ENCODE measurements at regions not wholly inside any gene's neighbourhood (a gene's known extent, or its start where the extent isn't known, plus 50 kb on each side); places are given as distances from the start of the nearest gene placed in this dataset.

DNA sequence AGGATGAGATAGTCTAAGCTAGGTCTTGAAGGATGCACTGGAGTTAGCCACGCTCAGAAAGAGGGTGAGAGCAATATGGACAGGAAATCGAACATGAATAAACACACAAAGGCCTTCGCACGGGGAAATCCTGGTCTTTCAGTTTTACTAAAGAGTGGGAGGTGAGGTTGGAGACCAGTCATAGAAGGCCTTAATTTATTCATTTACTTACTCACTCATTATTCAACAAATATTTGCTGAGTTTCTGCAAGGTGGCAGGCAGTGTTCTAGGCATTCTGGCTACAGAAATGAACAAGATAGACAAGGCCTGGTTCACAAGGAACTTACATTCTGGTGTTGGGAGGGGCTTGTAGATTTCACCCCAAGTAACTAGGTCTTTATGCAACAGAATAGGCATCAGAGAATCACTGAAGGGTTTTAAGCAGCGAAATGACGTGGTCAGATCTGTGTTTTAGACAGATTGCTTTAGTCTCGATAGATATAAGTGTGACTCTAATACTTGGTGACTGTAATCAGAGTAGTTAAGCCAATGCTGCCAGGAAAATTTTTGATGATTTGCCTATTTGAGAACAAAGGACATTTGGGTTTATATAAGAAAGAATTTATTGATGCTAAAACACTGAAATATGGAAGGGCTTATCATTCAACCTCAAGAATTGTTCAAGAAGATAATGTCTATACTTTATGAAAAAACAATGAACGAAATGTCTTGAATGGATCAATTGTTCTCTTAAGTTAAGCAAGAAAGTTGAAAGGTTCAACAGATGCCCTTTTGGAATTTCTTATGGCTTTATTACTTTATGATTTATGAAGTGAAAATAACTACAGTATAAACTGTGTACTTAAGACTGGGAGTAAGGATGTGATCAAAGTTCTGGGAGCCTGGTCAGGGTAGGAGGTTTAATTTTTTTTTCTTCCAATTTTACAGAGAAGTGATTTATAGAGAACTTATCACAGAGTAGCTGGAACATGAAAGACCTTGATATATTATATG, 184.4 kb upstream of the CASK start:
- intact Hi-C loops (cut with DNase I; ENCODE audit: low total_unique reads), result no loop called here

DNA sequence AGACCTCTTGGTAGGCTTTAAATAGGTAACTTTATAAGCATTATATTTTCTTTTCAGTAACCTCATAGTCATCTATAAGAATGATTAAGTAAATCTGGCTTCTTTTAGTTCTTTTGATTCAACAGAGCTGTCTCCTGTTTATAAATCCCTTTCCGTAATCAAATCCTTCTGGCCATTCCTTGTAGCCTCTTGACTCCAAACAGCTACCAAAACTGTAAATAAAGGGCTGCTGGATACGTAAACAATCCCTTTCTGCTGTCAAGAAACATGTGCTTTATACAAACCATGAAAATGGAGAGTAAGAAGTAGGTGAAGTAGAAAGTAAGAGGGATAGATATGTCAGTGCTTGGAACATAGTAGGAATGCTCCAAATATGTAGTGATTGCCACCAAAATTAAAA, 183.2 kb upstream of the CASK start:
- Histone ChIP-seq H3K27ac (no peak overlapping the region), H3K36me3 (ENCODE audit: low read depth, missing control alignments) (no peaks in the 10 kb centered on the region), H3K27me3 (no peaks in the 10 kb centered on the region), H3K4me1 (no peaks in the 10 kb centered on the region), H3K9me3 (no peaks in the 10 kb centered on the region), H3K4me3 (no peak overlapping the region)
- WGBS, 2 donors, result 89% methylated on average over 2 of the region's 2 CpGs
- DNase-seq, result no peak
- intact Hi-C loops (cut with DNase I; ENCODE audit: low total_unique reads), result no loop called here
- TF ChIP-seq, protein P1, sequence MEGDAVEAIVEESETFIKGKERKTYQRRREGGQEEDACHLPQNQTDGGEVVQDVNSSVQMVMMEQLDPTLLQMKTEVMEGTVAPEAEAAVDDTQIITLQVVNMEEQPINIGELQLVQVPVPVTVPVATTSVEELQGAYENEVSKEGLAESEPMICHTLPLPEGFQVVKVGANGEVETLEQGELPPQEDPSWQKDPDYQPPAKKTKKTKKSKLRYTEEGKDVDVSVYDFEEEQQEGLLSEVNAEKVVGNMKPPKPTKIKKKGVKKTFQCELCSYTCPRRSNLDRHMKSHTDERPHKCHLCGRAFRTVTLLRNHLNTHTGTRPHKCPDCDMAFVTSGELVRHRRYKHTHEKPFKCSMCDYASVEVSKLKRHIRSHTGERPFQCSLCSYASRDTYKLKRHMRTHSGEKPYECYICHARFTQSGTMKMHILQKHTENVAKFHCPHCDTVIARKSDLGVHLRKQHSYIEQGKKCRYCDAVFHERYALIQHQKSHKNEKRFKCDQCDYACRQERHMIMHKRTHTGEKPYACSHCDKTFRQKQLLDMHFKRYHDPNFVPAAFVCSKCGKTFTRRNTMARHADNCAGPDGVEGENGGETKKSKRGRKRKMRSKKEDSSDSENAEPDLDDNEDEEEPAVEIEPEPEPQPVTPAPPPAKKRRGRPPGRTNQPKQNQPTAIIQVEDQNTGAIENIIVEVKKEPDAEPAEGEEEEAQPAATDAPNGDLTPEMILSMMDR (IDR thresholded peaks at IDR 0.05), result no peak
- TF ChIP-seq POLR2A (IDR thresholded peaks at IDR 0.05), result no peak

More for the DNA sequence above, 184.4 kb upstream of the CASK start:
- no peak for TF ChIP-seq POLR2A (IDR thresholded peaks at IDR 0.05)
- TF ChIP-seq, protein P1 (IDR thresholded peaks at IDR 0.05), result no peak
- H3K27me3 ChIP-seq, result no peaks in the 10 kb centered on the region
- no peak overlapping the region for H3K27ac ChIP-seq
- 82 to 83% methylated on average over 8 of the region's 8 CpGs for WGBS, 2 donors
- H3K4me1 ChIP-seq, result no peaks in the 10 kb centered on the region
- H3K9me3 ChIP-seq, result no peaks in the 10 kb centered on the region
- no peaks in the 10 kb centered on the region for H3K36me3 ChIP-seq (ENCODE audit: low read depth, missing control alignments)
- DNase-seq, result no peak
- H3K4me3 ChIP-seq, result no peak overlapping the region

DNA sequence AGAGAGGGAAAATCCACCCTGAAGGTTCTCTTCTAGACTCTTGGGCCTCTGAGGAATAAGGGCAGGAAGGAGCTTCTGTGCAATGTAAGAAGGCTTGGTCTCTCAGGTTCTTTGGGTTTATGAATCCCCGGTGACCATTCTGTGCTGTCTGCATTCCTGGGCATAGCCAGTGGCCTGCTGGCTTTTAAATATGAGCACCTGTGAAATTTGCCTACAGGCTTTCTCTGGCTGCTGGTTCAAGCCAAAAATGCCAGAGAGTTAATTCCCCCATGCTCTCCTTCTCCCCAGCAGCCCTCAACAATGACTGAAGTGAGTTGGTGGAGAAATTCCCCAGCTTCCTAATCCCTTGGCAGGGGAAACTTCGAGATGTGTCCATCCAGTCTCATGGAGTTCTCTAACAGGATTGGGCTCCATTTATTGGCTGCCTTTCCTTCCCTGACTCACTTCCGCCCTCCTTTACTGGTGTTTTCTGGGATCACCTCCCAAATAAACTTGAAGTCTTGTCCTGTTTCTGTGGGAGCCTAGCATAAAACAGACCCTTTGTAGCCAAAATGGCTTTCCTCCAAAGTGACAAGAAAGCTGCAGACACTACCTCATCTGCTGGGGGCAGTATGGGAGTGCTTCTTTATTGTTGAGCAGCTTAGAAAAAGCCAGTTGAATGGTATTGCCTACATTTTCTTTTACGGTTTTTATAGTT, 179.4 kb upstream of the CASK start:
- H3K27ac ChIP-seq, result no peak overlapping the region
- no peak overlapping the region for H3K4me3 ChIP-seq
- no peaks in the 10 kb centered on the region for H3K4me1 ChIP-seq
- 74 to 78% methylated on average over 3 to 4 of the region's 4 CpGs for WGBS, 2 donors
- no peak for DNase-seq
- TF ChIP-seq, protein P1 (IDR thresholded peaks at IDR 0.05), result no peak
- no peak for TF ChIP-seq POLR2A (IDR thresholded peaks at IDR 0.05)
- H3K27me3 ChIP-seq, result no peaks in the 10 kb centered on the region
- H3K9me3 ChIP-seq, result no peaks in the 10 kb centered on the region
- intact Hi-C loops (cut with DNase I; ENCODE audit: low total_unique reads), result no loop called here
- H3K36me3 ChIP-seq (ENCODE audit: low read depth, missing control alignments), result no peaks in the 10 kb centered on the region

DNA sequence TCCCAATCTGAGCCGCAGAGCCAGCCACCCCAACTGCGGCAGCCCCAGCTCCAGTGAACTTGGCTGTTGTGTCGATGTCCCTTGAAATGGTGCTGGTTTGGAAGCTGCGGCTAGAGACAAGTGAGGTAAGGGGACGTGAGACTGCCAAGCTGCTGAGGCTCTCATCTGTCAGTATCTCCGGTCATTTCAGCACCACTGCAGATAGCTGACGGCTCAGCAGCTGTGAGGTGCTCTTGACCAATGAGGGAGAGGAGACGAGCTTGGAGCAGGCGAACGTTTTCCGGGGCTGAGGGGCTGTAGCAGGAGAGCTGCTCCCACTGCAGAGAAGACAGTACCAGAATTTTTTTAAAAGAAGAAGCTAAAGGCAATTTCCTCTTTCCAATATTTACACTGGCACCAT, 175.5 kb upstream of the CASK start:
- H3K27me3 ChIP-seq, result no peaks in the 10 kb centered on the region
- DNase-seq, result no peak
- 13 to 39% methylated on average over 8 to 11 of the region's 11 CpGs for WGBS, 2 donors
- intact Hi-C loops (cut with DNase I; ENCODE audit: low total_unique reads), result no loop called here
- H3K4me1 ChIP-seq, result no peaks in the 10 kb centered on the region
- no peak overlapping the region for H3K4me3 ChIP-seq
- H3K36me3 ChIP-seq (ENCODE audit: low read depth, missing control alignments), result no peaks in the 10 kb centered on the region
- H3K9me3 ChIP-seq, result no peaks in the 10 kb centered on the region
- no peak for TF ChIP-seq POLR2A (IDR thresholded peaks at IDR 0.05)
- TF ChIP-seq, protein P1 (IDR thresholded peaks at IDR 0.05), result no peak
- H3K27ac ChIP-seq, result no peak overlapping the region
